ENCODE measurements at regions not wholly inside any gene's neighbourhood (a gene's known extent, or its start where the extent isn't known, plus 50 kb on each side); places are given as distances from the start of the nearest gene placed in this dataset.

GRCh38 chr15:96701443-96701842, 370.9 kb downstream of the NR2F2 start:
- TF ChIP-seq, protein P1, sequence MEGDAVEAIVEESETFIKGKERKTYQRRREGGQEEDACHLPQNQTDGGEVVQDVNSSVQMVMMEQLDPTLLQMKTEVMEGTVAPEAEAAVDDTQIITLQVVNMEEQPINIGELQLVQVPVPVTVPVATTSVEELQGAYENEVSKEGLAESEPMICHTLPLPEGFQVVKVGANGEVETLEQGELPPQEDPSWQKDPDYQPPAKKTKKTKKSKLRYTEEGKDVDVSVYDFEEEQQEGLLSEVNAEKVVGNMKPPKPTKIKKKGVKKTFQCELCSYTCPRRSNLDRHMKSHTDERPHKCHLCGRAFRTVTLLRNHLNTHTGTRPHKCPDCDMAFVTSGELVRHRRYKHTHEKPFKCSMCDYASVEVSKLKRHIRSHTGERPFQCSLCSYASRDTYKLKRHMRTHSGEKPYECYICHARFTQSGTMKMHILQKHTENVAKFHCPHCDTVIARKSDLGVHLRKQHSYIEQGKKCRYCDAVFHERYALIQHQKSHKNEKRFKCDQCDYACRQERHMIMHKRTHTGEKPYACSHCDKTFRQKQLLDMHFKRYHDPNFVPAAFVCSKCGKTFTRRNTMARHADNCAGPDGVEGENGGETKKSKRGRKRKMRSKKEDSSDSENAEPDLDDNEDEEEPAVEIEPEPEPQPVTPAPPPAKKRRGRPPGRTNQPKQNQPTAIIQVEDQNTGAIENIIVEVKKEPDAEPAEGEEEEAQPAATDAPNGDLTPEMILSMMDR (IDR thresholded peaks at IDR 0.05), result no peak
- no peak overlapping the region for H3K27ac ChIP-seq

GRCh38 chr15:96701877-96702276, 371.4 kb downstream of the NR2F2 start:
- TF ChIP-seq, protein P1 (IDR thresholded peaks at IDR 0.05), result no peak
- Histone ChIP-seq H3K27ac (no peak overlapping the region), H3K4me3 (ENCODE audit: low read depth in 1 of 2, low read length in 1 of 2) (no peak overlapping the region), H3K9me3 (no peaks in the 10 kb centered on the region), H3K27me3 (peaks cover 60% of the 10 kb centered on the region), H3K36me3 (no peaks in the 10 kb centered on the region), H3K4me1 (ENCODE audit: control insufficient read depth in 1 of 2, insufficient read depth in 1 of 2, low read depth in 1 of 2, low read length in 1 of 2) (no peaks in the 10 kb centered on the region)

More at GRCh38 chr15:96701443-96701842, 370.9 kb downstream of the NR2F2 start:
- Histone ChIP-seq H3K27me3 (peaks cover 60% of the 10 kb centered on the region), H3K4me1 (ENCODE audit: control insufficient read depth in 1 of 2, insufficient read depth in 1 of 2, low read depth in 1 of 2, low read length in 1 of 2) (no peaks in the 10 kb centered on the region), H3K9me3 (no peaks in the 10 kb centered on the region), H3K4me3 (ENCODE audit: low read depth in 1 of 2, low read length in 1 of 2) (no peak overlapping the region), H3K36me3 (no peaks in the 10 kb centered on the region)

- TF ChIP-seq, protein P1 (IDR thresholded peaks at IDR 0.05), result no peak
- Histone ChIP-seq H3K4me3 (ENCODE audit: low read depth in 1 of 2, low read length in 1 of 2) (no peak overlapping the region), H3K27ac (no peak overlapping the region), H3K4me1 (ENCODE audit: control insufficient read depth in 1 of 2, insufficient read depth in 1 of 2, low read depth in 1 of 2, low read length in 1 of 2) (no peaks in the 10 kb centered on the region), H3K9me3 (no peaks in the 10 kb centered on the region), H3K27me3 (peaks cover 60% of the 10 kb centered on the region), H3K36me3 (no peaks in the 10 kb centered on the region)
Observed at GRCh38 chr15:96702589-96702988, 372.1 kb downstream of the NR2F2 start.

DNA sequence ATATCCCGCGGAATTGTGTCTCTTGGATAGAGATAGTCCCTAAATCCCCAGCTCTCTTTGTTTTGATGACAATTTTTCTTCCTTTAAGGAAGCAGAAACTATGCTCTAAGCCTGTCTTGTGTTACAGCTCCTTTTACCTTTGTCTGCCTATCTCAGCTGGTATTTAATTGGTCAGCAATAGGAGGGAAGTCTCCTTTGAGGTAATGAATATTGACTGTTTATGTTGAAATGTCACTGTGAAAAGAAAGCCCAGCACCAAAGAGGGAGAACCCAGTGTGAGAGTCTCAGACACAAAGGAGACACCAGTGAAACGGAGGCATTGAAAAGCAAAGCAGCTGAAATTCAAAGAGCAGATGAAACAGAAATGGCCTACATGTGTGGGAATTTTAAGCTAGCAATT, 372.6 kb downstream of the NR2F2 start:
- no peaks in the 10 kb centered on the region for H3K9me3 ChIP-seq
- TF ChIP-seq, protein P1 (IDR thresholded peaks at IDR 0.05), result no peak
- peaks cover 57% of the 10 kb centered on the region for H3K27me3 ChIP-seq
- no peak overlapping the region for H3K27ac ChIP-seq
- H3K36me3 ChIP-seq, result no peaks in the 10 kb centered on the region
- no peaks in the 10 kb centered on the region for H3K4me1 ChIP-seq (ENCODE audit: control insufficient read depth in 1 of 2, insufficient read depth in 1 of 2, low read depth in 1 of 2, low read length in 1 of 2)
- no peak overlapping the region for H3K4me3 ChIP-seq (ENCODE audit: low read depth in 1 of 2, low read length in 1 of 2)

GRCh38 chr15:96703794-96704550, 373.5 kb downstream of the NR2F2 start:
- Histone ChIP-seq H3K36me3 (no peaks in the 10 kb centered on the region), H3K4me1 (ENCODE audit: control insufficient read depth in 1 of 2, insufficient read depth in 1 of 2, low read depth in 1 of 2, low read length in 1 of 2) (no peaks in the 10 kb centered on the region), H3K27me3 (peaks cover 56% of the 10 kb centered on the region), H3K4me3 (ENCODE audit: low read depth in 1 of 2, low read length in 1 of 2) (no peak overlapping the region), H3K27ac (no peak overlapping the region), H3K9me3 (no peaks in the 10 kb centered on the region)
- TF ChIP-seq, protein P1 (IDR thresholded peaks at IDR 0.05), result no peak
